ENCODE measurements at regions not wholly inside any gene's neighbourhood (a gene's known extent, or its start where the extent isn't known, plus 50 kb on each side); places are given as distances from the start of the nearest gene placed in this dataset.

- H3K4me2 ChIP-seq (ENCODE audit: low read depth, low read length, poor library complexity, severe bottlenecking): no peak overlapping the region
- H3K27ac ChIP-seq (ENCODE audit: low read depth, low read length): no peak overlapping the region
- H4K20me1 ChIP-seq (ENCODE audit: low read depth, low read length): no peaks in the 10 kb centered on the region
- no peaks in the 10 kb centered on the region for H3K36me3 ChIP-seq (ENCODE audit: low read length)
- H3K9me2 ChIP-seq (replicated peaks; ENCODE audit: insufficient read depth, low read length): no peaks in the 10 kb centered on the region
- H3K27me3 ChIP-seq (ENCODE audit: low read length): no peaks in the 10 kb centered on the region
- no peaks in the 10 kb centered on the region for H3F3A ChIP-seq (ENCODE audit: insufficient read depth)
- no peaks in the 10 kb centered on the region for H3K79me2 ChIP-seq (ENCODE audit: insufficient read depth, low read length)
- TF ChIP-seq EZH2phosphoT487 (conservative IDR thresholded peaks at IDR 0.05; ENCODE audit: low read length) (no peak), CTCF (IDR thresholded peaks at IDR 0.05; ENCODE audit: insufficient read depth, low read length, poor library complexity, severe bottlenecking) (no peak)
- H3K9me3 ChIP-seq (ENCODE audit: insufficient read depth, low read length): no peaks in the 10 kb centered on the region
- H2AFZ ChIP-seq (ENCODE audit: low read depth, low read length, severe bottlenecking): no peak overlapping the region
- no peak overlapping the region for H3K9ac ChIP-seq (ENCODE audit: low read length)
- H3K4me3 ChIP-seq (ENCODE audit: insufficient read depth, low read length, poor library complexity, severe bottlenecking): no peak overlapping the region
Observed at GRCh38 chr13:88426661-88427060, 755.5 kb downstream of the SLITRK5 start.

GRCh38 chr13:88429862-88430261 lies 758.7 kb downstream of the SLITRK5 start:
- H3K9me2 ChIP-seq (replicated peaks; ENCODE audit: insufficient read depth, low read length): no peaks in the 10 kb centered on the region
- H3F3A ChIP-seq (ENCODE audit: insufficient read depth): no peaks in the 10 kb centered on the region
- H3K27ac ChIP-seq (ENCODE audit: low read depth, low read length): no peak overlapping the region
- no peaks in the 10 kb centered on the region for H3K79me2 ChIP-seq (ENCODE audit: insufficient read depth, low read length)
- no peaks in the 10 kb centered on the region for H3K9me3 ChIP-seq (ENCODE audit: insufficient read depth, low read length)
- H3K9ac ChIP-seq (ENCODE audit: low read length): no peak overlapping the region
- no peak overlapping the region for H3K4me3 ChIP-seq (ENCODE audit: insufficient read depth, low read length, poor library complexity, severe bottlenecking)
- H3K27me3 ChIP-seq (ENCODE audit: low read length): no peaks in the 10 kb centered on the region
- no peak for TF ChIP-seq EZH2phosphoT487 (conservative IDR thresholded peaks at IDR 0.05; ENCODE audit: low read length)
- TF ChIP-seq CTCF (IDR thresholded peaks at IDR 0.05; ENCODE audit: insufficient read depth, low read length, poor library complexity, severe bottlenecking): no peak
- no peaks in the 10 kb centered on the region for H3K36me3 ChIP-seq (ENCODE audit: low read length)
- H3K4me2 ChIP-seq (ENCODE audit: low read depth, low read length, poor library complexity, severe bottlenecking): no peak overlapping the region
- H4K20me1 ChIP-seq (ENCODE audit: low read depth, low read length): no peaks in the 10 kb centered on the region
- no peak overlapping the region for H2AFZ ChIP-seq (ENCODE audit: low read depth, low read length, severe bottlenecking)

DNA sequence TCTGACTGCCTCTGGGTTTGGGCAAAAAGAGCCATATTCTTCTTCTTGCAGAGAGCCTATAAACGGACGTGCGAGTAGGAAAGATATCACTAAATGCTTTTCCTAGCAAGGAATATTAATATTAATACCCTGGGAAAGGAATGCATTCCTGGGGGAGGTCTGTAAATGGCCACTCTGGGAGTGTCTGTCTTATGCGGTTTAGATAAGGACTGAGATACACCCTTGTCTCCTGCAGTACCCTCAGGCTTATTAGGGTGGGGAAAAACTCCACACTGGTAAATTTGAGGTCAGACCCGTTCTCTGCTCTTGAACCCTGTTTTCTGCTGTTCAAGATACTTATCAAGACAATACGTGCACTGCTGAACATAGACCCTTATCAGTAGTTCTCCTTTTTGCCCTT lies 763.8 kb downstream of the SLITRK5 start:
- no peaks in the 10 kb centered on the region for H3K27me3 ChIP-seq (ENCODE audit: low read length)
- TF ChIP-seq EZH2phosphoT487 (conservative IDR thresholded peaks at IDR 0.05; ENCODE audit: low read length) (no peak), CTCF (IDR thresholded peaks at IDR 0.05; ENCODE audit: insufficient read depth, low read length, poor library complexity, severe bottlenecking) (no peak)
- H3K4me3 ChIP-seq (ENCODE audit: insufficient read depth, low read length, poor library complexity, severe bottlenecking): no peak overlapping the region
- H3K9me3 ChIP-seq (ENCODE audit: insufficient read depth, low read length): no peaks in the 10 kb centered on the region
- no peaks in the 10 kb centered on the region for H3F3A ChIP-seq (ENCODE audit: insufficient read depth)
- no peak overlapping the region for H2AFZ ChIP-seq (ENCODE audit: low read depth, low read length, severe bottlenecking)
- H3K36me3 ChIP-seq (ENCODE audit: low read length): no peaks in the 10 kb centered on the region
- no peak overlapping the region for H3K9ac ChIP-seq (ENCODE audit: low read length)
- H3K27ac ChIP-seq (ENCODE audit: low read depth, low read length): no peak overlapping the region
- no peaks in the 10 kb centered on the region for H4K20me1 ChIP-seq (ENCODE audit: low read depth, low read length)
- H3K79me2 ChIP-seq (ENCODE audit: insufficient read depth, low read length): no peaks in the 10 kb centered on the region
- no peak overlapping the region for H3K4me2 ChIP-seq (ENCODE audit: low read depth, low read length, poor library complexity, severe bottlenecking)
- no peaks in the 10 kb centered on the region for H3K9me2 ChIP-seq (replicated peaks; ENCODE audit: insufficient read depth, low read length)

- Histone ChIP-seq H3K27me3 (ENCODE audit: low read length) (no peaks in the 10 kb centered on the region), H3K79me2 (ENCODE audit: insufficient read depth, low read length) (no peaks in the 10 kb centered on the region), H3K36me3 (ENCODE audit: low read length) (no peaks in the 10 kb centered on the region), H2AFZ (ENCODE audit: low read depth, low read length, severe bottlenecking) (no peak overlapping the region), H3K4me2 (ENCODE audit: low read depth, low read length, poor library complexity, severe bottlenecking) (no peak overlapping the region), H3K9me2 (replicated peaks; ENCODE audit: insufficient read depth, low read length) (no peaks in the 10 kb centered on the region), H3K4me3 (ENCODE audit: insufficient read depth, low read length, poor library complexity, severe bottlenecking) (no peak overlapping the region), H3K9ac (ENCODE audit: low read length) (no peak overlapping the region), H3K9me3 (ENCODE audit: insufficient read depth, low read length) (no peaks in the 10 kb centered on the region), H3F3A (ENCODE audit: insufficient read depth) (no peaks in the 10 kb centered on the region), H4K20me1 (ENCODE audit: low read depth, low read length) (no peaks in the 10 kb centered on the region), H3K27ac (ENCODE audit: low read depth, low read length) (no peak overlapping the region)
- TF ChIP-seq EZH2phosphoT487 (conservative IDR thresholded peaks at IDR 0.05; ENCODE audit: low read length): no peak
- no peak for TF ChIP-seq CTCF (IDR thresholded peaks at IDR 0.05; ENCODE audit: insufficient read depth, low read length, poor library complexity, severe bottlenecking)
Observed at GRCh38 chr13:88436974-88437373, 765.8 kb downstream of the SLITRK5 start.
